NB4 (cell line): ENCODE measurements at regions not wholly inside any gene's neighbourhood (a gene's known extent, or its start where the extent isn't known, plus 50 kb on each side); places are given as distances from the start of the nearest gene placed in this dataset.

ENCODE experiments used
- MYC ChIP-seq: IDR thresholded peaks from 2 replicates; pipeline ENCODE4 v1.6.1; 2011; ENCODE audit warnings: low read depth, low read length
- POLR2A ChIP-seq: IDR thresholded peaks from 2 replicates; pipeline ENCODE4 v1.6.1; 2011; ENCODE audit warnings: mild to moderate bottlenecking; ENCODE audit not compliant: insufficient read length; ENCODE audit errors: extremely low read depth
- TF ChIP-seq, protein P1 (sequence below): IDR thresholded peaks from one replicate; pipeline ENCODE4 v1.5.1; 2012; ENCODE audit warnings: low read depth, low read length
- TF ChIP-seq, protein P2 (sequence below): IDR thresholded peaks from 2 replicates; pipeline ENCODE4 v1.6.1; 2011; ENCODE audit warnings: low read depth, low read length

GRCh38 chr18:10169814-10170213 lies 256.0 kb downstream of the VAPA start:
- TF ChIP-seq, protein P1, sequence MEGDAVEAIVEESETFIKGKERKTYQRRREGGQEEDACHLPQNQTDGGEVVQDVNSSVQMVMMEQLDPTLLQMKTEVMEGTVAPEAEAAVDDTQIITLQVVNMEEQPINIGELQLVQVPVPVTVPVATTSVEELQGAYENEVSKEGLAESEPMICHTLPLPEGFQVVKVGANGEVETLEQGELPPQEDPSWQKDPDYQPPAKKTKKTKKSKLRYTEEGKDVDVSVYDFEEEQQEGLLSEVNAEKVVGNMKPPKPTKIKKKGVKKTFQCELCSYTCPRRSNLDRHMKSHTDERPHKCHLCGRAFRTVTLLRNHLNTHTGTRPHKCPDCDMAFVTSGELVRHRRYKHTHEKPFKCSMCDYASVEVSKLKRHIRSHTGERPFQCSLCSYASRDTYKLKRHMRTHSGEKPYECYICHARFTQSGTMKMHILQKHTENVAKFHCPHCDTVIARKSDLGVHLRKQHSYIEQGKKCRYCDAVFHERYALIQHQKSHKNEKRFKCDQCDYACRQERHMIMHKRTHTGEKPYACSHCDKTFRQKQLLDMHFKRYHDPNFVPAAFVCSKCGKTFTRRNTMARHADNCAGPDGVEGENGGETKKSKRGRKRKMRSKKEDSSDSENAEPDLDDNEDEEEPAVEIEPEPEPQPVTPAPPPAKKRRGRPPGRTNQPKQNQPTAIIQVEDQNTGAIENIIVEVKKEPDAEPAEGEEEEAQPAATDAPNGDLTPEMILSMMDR, result no peak
- TF ChIP-seq POLR2A, result no peak
- TF ChIP-seq, protein P2, sequence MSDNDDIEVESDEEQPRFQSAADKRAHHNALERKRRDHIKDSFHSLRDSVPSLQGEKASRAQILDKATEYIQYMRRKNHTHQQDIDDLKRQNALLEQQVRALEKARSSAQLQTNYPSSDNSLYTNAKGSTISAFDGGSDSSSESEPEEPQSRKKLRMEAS, result no peak
- no peak for TF ChIP-seq MYC
